ENCODE measurements at regions not wholly inside any gene's neighbourhood (a gene's known extent, or its start where the extent isn't known, plus 50 kb on each side); places are given as distances from the start of the nearest gene placed in this dataset.

DNA sequence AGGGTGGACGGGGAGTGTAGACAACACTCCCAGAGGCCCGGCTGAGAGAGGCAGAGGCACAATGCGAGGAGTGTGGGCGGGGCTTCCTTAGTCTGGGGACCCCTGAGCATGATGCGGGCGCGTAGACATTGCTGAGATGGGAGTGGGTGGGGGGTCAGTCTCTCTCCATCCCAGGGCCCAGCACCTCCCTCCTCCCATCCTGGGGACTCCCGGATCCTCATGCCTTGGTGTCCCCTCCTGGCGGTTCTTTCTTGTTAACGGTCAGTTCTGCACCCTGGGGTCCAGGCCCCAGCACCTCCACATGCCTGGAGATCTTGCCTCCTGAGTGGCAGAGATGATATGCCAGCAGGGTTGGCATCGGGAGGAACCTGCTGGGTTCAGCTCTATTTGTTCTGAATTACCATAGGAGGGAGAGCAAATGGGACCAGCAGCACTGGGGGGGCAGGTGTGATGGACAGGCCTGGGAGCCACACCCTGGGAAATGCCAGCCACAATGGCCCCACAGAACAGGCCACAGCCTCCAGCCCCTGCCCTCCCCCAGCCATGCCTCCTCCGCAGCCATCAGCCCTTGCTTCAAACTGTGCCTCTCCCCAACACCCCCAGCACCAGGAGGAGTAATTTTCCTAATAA, 55.7 kb downstream of the RTL6 start:
- Histone ChIP-seq H3K27ac (ENCODE audit: low read depth, low read length) (no peak overlapping the region), H3K4me2 (ENCODE audit: insufficient read depth, low read length) (no peak overlapping the region), H3K4me1 (ENCODE audit: insufficient read depth, low read length) (no peaks in the 10 kb centered on the region), H2AFZ (ENCODE audit: low read length) (no peak overlapping the region), H4K20me1 (ENCODE audit: insufficient read depth, low read length) (no peaks in the 10 kb centered on the region), H3K36me3 (ENCODE audit: insufficient read depth, low read length) (no peaks in the 10 kb centered on the region), H3K9me3 (ENCODE audit: low read depth, low read length) (no peaks in the 10 kb centered on the region), H3K4me3 (ENCODE audit: insufficient read depth, low read length) (no peak overlapping the region), H3K27me3 (ENCODE audit: insufficient read depth, low read length) (no peaks in the 10 kb centered on the region), H3K79me2 (ENCODE audit: insufficient read depth, low read length) (no peaks in the 10 kb centered on the region)
- no peak for TF ChIP-seq CTCF (IDR thresholded peaks at IDR 0.05; ENCODE audit: extremely low read depth, low read depth, low read length)
- peak; percentile 51 for DNase-seq (ENCODE audit: insufficient read length, low spot score, missing footprints)

GRCh38 chr22:44441401-44442185, 56.4 kb downstream of the RTL6 start:
- Histone ChIP-seq H3K4me2 (ENCODE audit: insufficient read depth, low read length) (no peak overlapping the region), H2AFZ (ENCODE audit: low read length) (no peak overlapping the region), H3K27me3 (ENCODE audit: insufficient read depth, low read length) (no peaks in the 10 kb centered on the region), H3K36me3 (ENCODE audit: insufficient read depth, low read length) (no peaks in the 10 kb centered on the region), H4K20me1 (ENCODE audit: insufficient read depth, low read length) (no peaks in the 10 kb centered on the region), H3K27ac (ENCODE audit: low read depth, low read length) (no peak overlapping the region), H3K4me3 (ENCODE audit: insufficient read depth, low read length) (no peak overlapping the region), H3K79me2 (ENCODE audit: insufficient read depth, low read length) (no peaks in the 10 kb centered on the region), H3K4me1 (ENCODE audit: insufficient read depth, low read length) (no peaks in the 10 kb centered on the region), H3K9me3 (ENCODE audit: low read depth, low read length) (no peaks in the 10 kb centered on the region)
- peak; percentile 65 for DNase-seq (ENCODE audit: insufficient read length, low spot score, missing footprints)
- no peak for TF ChIP-seq CTCF (IDR thresholded peaks at IDR 0.05; ENCODE audit: extremely low read depth, low read depth, low read length)

DNA sequence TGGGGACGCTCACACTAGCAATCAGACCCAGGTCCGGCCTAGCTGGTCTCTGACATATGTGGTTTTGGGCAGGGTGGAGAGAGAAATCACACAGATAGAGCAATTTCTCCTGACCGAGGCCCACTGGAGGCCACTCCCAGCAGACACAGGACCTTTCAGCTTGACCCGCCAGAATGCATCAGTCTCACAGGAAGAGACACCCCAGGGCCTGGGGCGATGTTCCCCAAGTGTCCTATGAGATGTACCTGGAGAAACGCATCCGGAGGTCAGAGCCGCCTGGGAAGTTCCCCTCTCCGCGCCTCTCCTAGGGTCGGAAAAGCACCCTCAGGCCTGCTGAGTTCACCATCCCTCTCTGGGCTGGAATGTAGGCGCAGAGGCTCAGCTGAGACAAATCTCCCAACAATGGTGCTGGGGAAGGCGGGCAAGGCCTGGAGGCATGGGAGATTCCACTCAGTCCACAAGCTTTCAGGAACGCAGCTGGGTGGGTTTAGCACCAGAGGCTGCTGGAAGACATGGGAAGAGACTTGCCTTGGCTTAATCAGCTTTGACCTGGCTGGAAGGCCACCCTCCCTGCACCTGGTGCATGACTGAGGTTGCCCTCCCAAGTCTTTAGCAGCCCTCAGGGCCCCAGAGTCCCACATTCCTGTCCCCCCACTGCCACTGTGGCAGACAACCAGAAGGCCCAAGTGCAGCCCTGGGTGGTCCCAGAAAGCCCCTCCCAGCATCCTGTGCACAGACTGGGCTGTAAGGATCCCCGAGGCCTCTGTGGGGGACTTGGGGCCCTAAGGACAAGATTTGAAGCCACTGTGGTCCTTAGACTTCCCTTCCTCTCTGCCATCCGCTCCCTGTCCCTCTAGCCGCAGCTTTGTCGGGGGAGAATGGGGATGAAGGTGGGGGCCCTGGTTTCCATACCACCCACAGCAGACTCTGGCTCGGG, 57.5 kb downstream of the RTL6 start:
- peak; percentile 46 for DNase-seq (ENCODE audit: insufficient read length, low spot score, missing footprints)
- no peaks in the 10 kb centered on the region for H3K9me3 ChIP-seq (ENCODE audit: low read depth, low read length)
- H3K4me1 ChIP-seq (ENCODE audit: insufficient read depth, low read length): no peaks in the 10 kb centered on the region
- no peak overlapping the region for H3K4me2 ChIP-seq (ENCODE audit: insufficient read depth, low read length)
- H3K4me3 ChIP-seq (ENCODE audit: insufficient read depth, low read length): no peak overlapping the region
- no peak overlapping the region for H3K27ac ChIP-seq (ENCODE audit: low read depth, low read length)
- no peaks in the 10 kb centered on the region for H3K36me3 ChIP-seq (ENCODE audit: insufficient read depth, low read length)
- no peak for TF ChIP-seq CTCF (IDR thresholded peaks at IDR 0.05; ENCODE audit: extremely low read depth, low read depth, low read length)
- no peak overlapping the region for H2AFZ ChIP-seq (ENCODE audit: low read length)
- no peaks in the 10 kb centered on the region for H3K27me3 ChIP-seq (ENCODE audit: insufficient read depth, low read length)
- H4K20me1 ChIP-seq (ENCODE audit: insufficient read depth, low read length): no peaks in the 10 kb centered on the region
- no peaks in the 10 kb centered on the region for H3K79me2 ChIP-seq (ENCODE audit: insufficient read depth, low read length)

All from osteoblast (primary cell).